Smooth muscle cell (in vitro differentiated cells): ENCODE measurements at regions not wholly inside any gene's neighbourhood (a gene's known extent, or its start where the extent isn't known, plus 50 kb on each side); places are given as distances from the start of the nearest gene placed in this dataset.
"Not testable (repeated sequence)": the region's sequence is repeated elsewhere in the genome, so short reads cannot be mapped to it uniquely, and the experiment has no call there.

ENCODE experiments used
- DNase-seq: peaks from one replicate; lab custom pipeline; 2025; ENCODE audit not compliant: unreplicated experiment; lab: John Stamatoyannopoulos, UW
- H2AFZ ChIP-seq: fragments of 200-600 bp; sonication (generic); 2 replicates; pipeline ENCODE4 v1.6.0; 2016; ENCODE audit warnings: antibody characterized with exemption, low read depth, mild to moderate bottlenecking
- H3F3A ChIP-seq: fragments of 200-600 bp; sonication (generic); 2 replicates; pipeline ENCODE4 v1.6.0; 2017; ENCODE audit warnings: antibody characterized with exemption, low read depth
- H3K27ac ChIP-seq: fragments of 200-600 bp; sonication (generic); 2 replicates; pipeline ENCODE4 v1.5.1; 2016; ENCODE audit warnings: low read depth, mild to moderate bottlenecking
- H3K27me3 ChIP-seq: fragments of 200-600 bp; sonication (generic); 2 replicates; pipeline ENCODE4 v1.6.1; 2016; ENCODE audit warnings: low read depth, mild to moderate bottlenecking
- H3K36me3 ChIP-seq: fragments of 200-600 bp; sonication (generic); 2 replicates; pipeline ENCODE4 v1.5.1; 2016; ENCODE audit warnings: low read depth
- H3K4me1 ChIP-seq: fragments of 200-600 bp; sonication (generic); 2 replicates; pipeline ENCODE4 v1.5.1; 2016; ENCODE audit warnings: low read depth
- H3K4me2 ChIP-seq: fragments of 200-600 bp; sonication (generic); 2 replicates; pipeline ENCODE4 v1.6.0; 2016; ENCODE audit warnings: mild to moderate bottlenecking
- H3K4me3 ChIP-seq: fragments of 200-600 bp; sonication (generic); 2 replicates; pipeline ENCODE4 v1.5.1; 2016; ENCODE audit warnings: mild to moderate bottlenecking
- H3K79me2 ChIP-seq: fragments of 200-600 bp; sonication (generic); 2 replicates; pipeline ENCODE4 v1.6.0; 2016; ENCODE audit warnings: low read depth, mild to moderate bottlenecking
- H3K9ac ChIP-seq: fragments of 200-600 bp; sonication (generic); 2 replicates; pipeline ENCODE4 v1.6.0; 2016; ENCODE audit warnings: low read depth
- H3K9me3 ChIP-seq: fragments of 200-600 bp; sonication (generic); replicated peaks from 2 replicates; pipeline ENCODE4 v1.5.1; 2016; ENCODE audit warnings: low read depth
- H4K20me1 ChIP-seq: fragments of 200-600 bp; sonication (generic); 2 replicates; pipeline ENCODE4 v1.6.0; 2016; ENCODE audit warnings: low read depth
- CTCF ChIP-seq: fragments of 200-600 bp; sonication (generic); IDR thresholded peaks from 2 replicates; pipeline ENCODE4 v1.5.1; 2017; ENCODE audit warnings: borderline replicate concordance, mild to moderate bottlenecking, antibody characterized with exemption; ENCODE audit not compliant: insufficient read depth, poor library complexity, severe bottlenecking
- WGBS: methylation state at CpG from one replicate; pipeline ENCODE4 v1.1.7; 2016; ENCODE audit warnings: low lambda C conversion rate; 5-methylcytosine and 5-hydroxymethylcytosine counted together

GRCh38 chr4:93912146-93912545 lies 83.6 kb downstream of the ATOH1 start:
- Histone ChIP-seq H2AFZ (no peak overlapping the region), H3K27ac (no peak overlapping the region), H3K9ac (no peak overlapping the region), H3F3A (no peaks in the 10 kb centered on the region), H3K4me2 (no peak overlapping the region), H3K4me3 (no peak overlapping the region), H3K36me3 (no peaks in the 10 kb centered on the region), H3K79me2 (no peaks in the 10 kb centered on the region), H3K4me1 (no peaks in the 10 kb centered on the region), H3K9me3 (no peaks in the 10 kb centered on the region), H4K20me1 (no peaks in the 10 kb centered on the region), H3K27me3 (no peaks in the 10 kb centered on the region)
- TF ChIP-seq CTCF, result no peak
- DNase-seq, result no peak
- 81% methylated on average over 2 of the region's 2 CpGs for WGBS

GRCh38 chr4:93918856-93919255 lies 90.3 kb downstream of the ATOH1 start:
- no peak for TF ChIP-seq CTCF
- no peaks in the 10 kb centered on the region for H3K36me3 ChIP-seq
- 93% methylated on average over 2 of the region's 2 CpGs for WGBS
- H3K9ac ChIP-seq, result no peak overlapping the region
- no peak overlapping the region for H3K27ac ChIP-seq
- H4K20me1 ChIP-seq, result no peaks in the 10 kb centered on the region
- H3K4me1 ChIP-seq, result no peaks in the 10 kb centered on the region
- H2AFZ ChIP-seq, result no peak overlapping the region
- H3K4me3 ChIP-seq, result no peak overlapping the region
- no peaks in the 10 kb centered on the region for H3K9me3 ChIP-seq
- no peaks in the 10 kb centered on the region for H3K79me2 ChIP-seq
- no peak overlapping the region for H3K4me2 ChIP-seq
- H3F3A ChIP-seq, result no peaks in the 10 kb centered on the region
- no peaks in the 10 kb centered on the region for H3K27me3 ChIP-seq
- DNase-seq, result no peak

- not testable (repeated sequence) for H3F3A ChIP-seq, H2AFZ ChIP-seq, H3K4me3 ChIP-seq, H3K4me1 ChIP-seq, H3K4me2 ChIP-seq, H3K9me3 ChIP-seq, H3K27me3 ChIP-seq, H4K20me1 ChIP-seq, H3K79me2 ChIP-seq, DNase-seq, H3K27ac ChIP-seq, H3K9ac ChIP-seq, H3K36me3 ChIP-seq
- 85% methylated on average over 2 of the region's 2 CpGs for WGBS
These were observed 95.0 kb downstream of the ATOH1 start for GRCh38 chr4:93923570-93923969.

GRCh38 chr4:93947286-93947685 lies 118.7 kb downstream of the ATOH1 start:
- no peak for DNase-seq
- no peaks in the 10 kb centered on the region for H3K36me3 ChIP-seq
- H3K79me2 ChIP-seq, result no peaks in the 10 kb centered on the region
- no peak for TF ChIP-seq CTCF
- no peak overlapping the region for H3K4me2 ChIP-seq
- no peak overlapping the region for H3K27ac ChIP-seq
- H2AFZ ChIP-seq, result no peak overlapping the region
- H3K27me3 ChIP-seq, result no peaks in the 10 kb centered on the region
- no peaks in the 10 kb centered on the region for H3F3A ChIP-seq
- no peaks in the 10 kb centered on the region for H4K20me1 ChIP-seq
- H3K9ac ChIP-seq, result no peak overlapping the region
- no peak overlapping the region for H3K4me3 ChIP-seq
- H3K9me3 ChIP-seq, result no peaks in the 10 kb centered on the region
- no peaks in the 10 kb centered on the region for H3K4me1 ChIP-seq

- not testable (repeated sequence) for H3K27me3 ChIP-seq, DNase-seq, H3K27ac ChIP-seq, H3K36me3 ChIP-seq, H3K4me2 ChIP-seq, H3K9ac ChIP-seq, H2AFZ ChIP-seq, H3F3A ChIP-seq, H3K9me3 ChIP-seq, H3K4me3 ChIP-seq, H4K20me1 ChIP-seq, H3K4me1 ChIP-seq, H3K79me2 ChIP-seq
- WGBS, result 93% methylated on average over 4 of the region's 4 CpGs
These were observed 121.7 kb downstream of the ATOH1 start for GRCh38 chr4:93950239-93950638.
